ENCODE measurements at regions not wholly inside any gene's neighbourhood (a gene's known extent, or its start where the extent isn't known, plus 50 kb on each side); places are given as distances from the start of the nearest gene placed in this dataset.
"Not testable (repeated sequence)": the region's sequence is repeated elsewhere in the genome, so short reads cannot be mapped to it uniquely, and the experiment has no call there.

DNA sequence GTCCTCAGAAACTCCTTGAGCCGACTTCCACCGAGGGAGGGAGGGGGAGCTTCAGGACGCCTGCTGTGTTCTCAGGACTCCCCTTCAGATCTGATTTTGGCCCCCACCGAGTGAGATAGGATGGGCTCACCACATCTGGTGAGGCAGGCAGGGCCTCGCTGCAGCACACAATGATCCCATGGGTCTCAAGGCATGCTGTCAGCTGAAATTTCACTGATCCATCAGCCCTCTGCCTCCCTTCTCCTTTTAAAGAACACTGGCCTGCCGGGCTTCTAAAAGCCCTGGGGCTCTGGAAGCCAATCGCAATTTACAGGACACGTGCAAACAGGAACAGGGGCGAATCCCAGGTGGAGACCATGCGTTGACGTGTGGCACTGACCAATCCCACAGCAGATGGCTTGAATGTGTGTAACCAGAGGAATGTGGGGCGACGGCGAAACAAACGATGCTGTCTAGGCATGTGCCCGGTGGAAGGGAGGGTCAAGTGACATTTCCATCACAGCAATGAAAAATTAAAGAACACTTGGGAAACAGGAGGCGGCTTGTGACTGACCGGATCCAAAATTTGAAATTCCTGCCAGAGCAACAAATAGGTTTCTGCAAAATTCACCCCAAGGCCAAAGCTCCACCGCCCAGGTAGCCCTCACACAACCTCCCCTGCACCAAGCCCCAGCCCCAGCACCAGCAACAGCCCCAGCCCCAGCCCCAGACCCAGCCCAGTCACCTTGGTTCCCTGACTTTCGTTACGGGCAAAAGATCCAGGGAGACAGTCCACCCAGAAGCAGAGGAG is 167.1 kb upstream of the ZNF337 start:
- BruUV-seq (replicated peaks), result no TSS peak
- Mint-ChIP-seq H3K4me1 (ENCODE audit: low read depth, unreplicated experiment) (peaks cover 19% of the 10 kb centered on the region), H3K9me3 (ENCODE audit: unreplicated experiment) (no peaks in the 10 kb centered on the region), H3K36me3 (ENCODE audit: insufficient read depth, unreplicated experiment) (peaks cover 34% of the 10 kb centered on the region), H3K4me3 (ENCODE audit: unreplicated experiment) (peak overlapping the region; percentile 77), H3K27me3 (ENCODE audit: insufficient read depth, unreplicated experiment) (no peaks in the 10 kb centered on the region), H3K27ac (ENCODE audit: unreplicated experiment) (no peak overlapping the region)
- TF ChIP-seq, protein P1, sequence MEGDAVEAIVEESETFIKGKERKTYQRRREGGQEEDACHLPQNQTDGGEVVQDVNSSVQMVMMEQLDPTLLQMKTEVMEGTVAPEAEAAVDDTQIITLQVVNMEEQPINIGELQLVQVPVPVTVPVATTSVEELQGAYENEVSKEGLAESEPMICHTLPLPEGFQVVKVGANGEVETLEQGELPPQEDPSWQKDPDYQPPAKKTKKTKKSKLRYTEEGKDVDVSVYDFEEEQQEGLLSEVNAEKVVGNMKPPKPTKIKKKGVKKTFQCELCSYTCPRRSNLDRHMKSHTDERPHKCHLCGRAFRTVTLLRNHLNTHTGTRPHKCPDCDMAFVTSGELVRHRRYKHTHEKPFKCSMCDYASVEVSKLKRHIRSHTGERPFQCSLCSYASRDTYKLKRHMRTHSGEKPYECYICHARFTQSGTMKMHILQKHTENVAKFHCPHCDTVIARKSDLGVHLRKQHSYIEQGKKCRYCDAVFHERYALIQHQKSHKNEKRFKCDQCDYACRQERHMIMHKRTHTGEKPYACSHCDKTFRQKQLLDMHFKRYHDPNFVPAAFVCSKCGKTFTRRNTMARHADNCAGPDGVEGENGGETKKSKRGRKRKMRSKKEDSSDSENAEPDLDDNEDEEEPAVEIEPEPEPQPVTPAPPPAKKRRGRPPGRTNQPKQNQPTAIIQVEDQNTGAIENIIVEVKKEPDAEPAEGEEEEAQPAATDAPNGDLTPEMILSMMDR (IDR thresholded peaks at IDR 0.05; ENCODE audit: insufficient read depth in 1 of 2, low read depth in 1 of 2, low read length in 1 of 2, severe bottlenecking in 1 of 2, unreplicated experiment in 1 of 2), result no peak
- ChIA-PET POLR2A (no interaction called here), CTCF (interaction anchor here (0.6 kb wide), 1 partner anchor 10 kb away, joined by 3 read pairs; no protein-coding TSS in a partner anchor)
- Histone ChIP-seq H3K4me3 (ENCODE audit: low read depth, low read length) (peak overlapping the region; percentile 67), H3K36me3 (ENCODE audit: control insufficient read depth, insufficient read depth, low read length) (no peaks in the 10 kb centered on the region), H3K9me3 (no peaks in the 10 kb centered on the region), H3K27me3 (replicated peaks; ENCODE audit: control insufficient read depth, insufficient read depth, low read length) (no peaks in the 10 kb centered on the region), H3K4me1 (peaks cover 10% of the 10 kb centered on the region; the same call in 1 of the 2 replicates)
- intact Hi-C loops (cut with micrococcal nuclease; ENCODE audit: unreplicated experiment), result loop anchor here (1.0 kb wide), 1 partner anchor 90 kb away; no protein-coding TSS in a partner anchor
- DNase-seq, result peak; percentile 72 to 87

DNA sequence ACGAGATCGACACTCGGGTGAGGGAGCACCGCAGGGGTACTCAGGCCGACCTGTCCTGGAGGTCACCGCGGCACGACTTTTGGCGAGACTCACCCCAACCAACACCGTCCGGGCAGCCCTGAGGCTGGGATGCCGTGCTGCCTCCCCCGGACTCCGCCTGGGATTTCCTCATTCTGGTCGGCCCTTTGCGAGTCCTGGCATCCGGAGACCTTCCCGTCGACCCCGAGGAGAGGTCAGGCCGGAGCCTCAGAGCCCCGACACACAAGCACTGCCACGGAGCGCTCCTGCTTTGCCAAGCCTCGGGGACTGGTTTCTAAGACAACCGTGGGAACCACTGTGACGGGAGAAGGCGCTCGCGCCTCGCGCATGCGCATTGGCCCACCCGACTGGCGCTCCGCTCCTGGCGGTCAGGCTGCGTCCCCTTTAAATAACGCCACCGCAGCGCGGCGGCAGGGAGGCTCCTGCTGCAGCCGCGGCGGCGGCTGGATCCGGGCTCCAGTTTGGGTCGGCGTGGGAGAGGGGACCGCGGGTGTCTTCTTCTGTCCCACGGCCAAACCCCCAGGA is 166.4 kb upstream of the ZNF337 start:
- H3K36me3 Mint-ChIP-seq (ENCODE audit: insufficient read depth, unreplicated experiment), result peaks cover 34% of the 10 kb centered on the region
- H3K27me3 ChIP-seq (replicated peaks; ENCODE audit: control insufficient read depth, insufficient read depth, low read length); H3K9me3 Mint-ChIP-seq (ENCODE audit: unreplicated experiment); H3K9me3 ChIP-seq; BruUV-seq (replicated peaks); H3K36me3 ChIP-seq (ENCODE audit: control insufficient read depth, insufficient read depth, low read length); POLR2A ChIA-PET; H3K27me3 Mint-ChIP-seq (ENCODE audit: insufficient read depth, unreplicated experiment): not testable (repeated sequence)
- intact Hi-C loops (cut with micrococcal nuclease; ENCODE audit: unreplicated experiment), result loop anchor here (1.0 kb wide), 1 partner anchor 90 kb away; no protein-coding TSS in a partner anchor
- DNase-seq, result peak; percentile 94 to 97
- CTCF ChIA-PET, result interaction anchor here (0.6 kb wide), 1 partner anchor 10 kb away, joined by 3 read pairs; no protein-coding TSS in a partner anchor
- peak overlapping the region; percentile 28 for H3K27ac Mint-ChIP-seq (ENCODE audit: unreplicated experiment)
- H3K4me1 Mint-ChIP-seq (ENCODE audit: low read depth, unreplicated experiment), result peaks cover 19% of the 10 kb centered on the region
- H3K4me3 Mint-ChIP-seq (ENCODE audit: unreplicated experiment), result peak overlapping the region; percentile 77
- peak overlapping the region; percentile 67 for H3K4me3 ChIP-seq (ENCODE audit: low read depth, low read length)
- peaks cover 10% of the 10 kb centered on the region; the same call in 1 of the 2 replicates for H3K4me1 ChIP-seq

DNA sequence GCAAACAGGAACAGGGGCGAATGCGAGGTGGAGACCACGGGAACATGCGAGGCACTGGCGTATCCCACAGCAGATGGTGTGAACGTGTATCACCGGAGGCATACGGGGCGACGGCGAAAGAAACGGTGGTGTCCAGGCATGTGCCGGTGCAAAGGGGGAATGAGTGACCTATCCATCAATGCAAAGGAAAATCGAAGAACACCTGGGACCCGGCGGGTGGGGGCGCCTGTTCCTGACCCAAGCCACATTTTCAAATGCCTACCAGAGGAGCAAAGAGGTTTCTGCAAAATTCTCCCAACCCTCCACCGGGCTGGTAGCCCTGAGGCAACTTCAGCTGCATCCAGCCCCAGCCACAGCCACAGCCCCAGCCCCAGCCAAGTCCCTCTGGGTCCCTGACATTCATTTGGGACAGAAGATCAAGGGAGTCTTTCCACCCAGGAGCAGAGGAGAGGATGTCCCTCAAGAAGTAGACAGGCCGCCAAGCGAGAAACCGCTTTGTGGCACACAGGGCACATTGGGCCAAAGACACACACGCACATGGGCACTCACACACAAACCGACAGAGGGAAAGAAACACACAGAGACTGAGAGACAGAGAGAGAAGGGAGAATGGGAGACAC is 164.0 kb upstream of the ZNF337 start:
- Mint-ChIP-seq H3K9me3 (ENCODE audit: unreplicated experiment) (peaks cover 17% of the 10 kb centered on the region), H3K27me3 (ENCODE audit: insufficient read depth, unreplicated experiment) (no peaks in the 10 kb centered on the region), H3K27ac (ENCODE audit: unreplicated experiment) (peak overlapping the region; percentile 54), H3K4me3 (ENCODE audit: unreplicated experiment) (peak overlapping the region; percentile 77), H3K4me1 (ENCODE audit: low read depth, unreplicated experiment) (peaks cover 19% of the 10 kb centered on the region), H3K36me3 (ENCODE audit: insufficient read depth, unreplicated experiment) (peaks cover 39% of the 10 kb centered on the region)
- H3K4me1 ChIP-seq, result peaks cover 10% of the 10 kb centered on the region; the same call in 1 of the 2 replicates
- no peaks in the 10 kb centered on the region for H3K36me3 ChIP-seq (ENCODE audit: control insufficient read depth, insufficient read depth, low read length)
- H3K9me3 ChIP-seq, result peaks cover 4% of the 10 kb centered on the region; the same call in 1 of the 2 replicates
- intact Hi-C loops (cut with micrococcal nuclease; ENCODE audit: unreplicated experiment), result loop anchor here (1.0 kb wide), 1 partner anchor 164 kb away; the partner anchor contains the start of gene ZNF337
- no TSS peak for BruUV-seq (replicated peaks)
- CTCF ChIA-PET, result no interaction called here
- peak overlapping the region; percentile 67 for H3K4me3 ChIP-seq (ENCODE audit: low read depth, low read length)
- no peaks in the 10 kb centered on the region for H3K27me3 ChIP-seq (replicated peaks; ENCODE audit: control insufficient read depth, insufficient read depth, low read length)
- POLR2A ChIA-PET, result no interaction called here
- TF ChIP-seq, protein P1 (IDR thresholded peaks at IDR 0.05; ENCODE audit: insufficient read depth in 1 of 2, low read depth in 1 of 2, low read length in 1 of 2, severe bottlenecking in 1 of 2, unreplicated experiment in 1 of 2), result no peak
- DNase-seq, result no peak
